Adrenal gland (tissue), 9 donors: ENCODE measurements at regions not wholly inside any gene's neighbourhood (a gene's known extent, or its start where the extent isn't known, plus 50 kb on each side); places are given as distances from the start of the nearest gene placed in this dataset.
A peak's percentile ranks its signal among the peaks of the same experiment; 100 is the strongest.

Experiments
- DNase-seq, 7 donors: peaks; one replicate each; pipeline ENCODE4 v3.0.0-alpha.2; 2019 to 2020
- H3K27ac ChIP-seq, 5 donors: fragments of 200-600 bp; sonication (generic) in 4 of 5; 1 replicate in 3 of 5; 2 replicates in 2 of 5; pipeline versions ENCODE4 v1.5.1 to v1.8.0; 2016 to 2020; ENCODE audit warnings: mild to moderate bottlenecking in 1 of 5
- H3K27me3 ChIP-seq: fragments of 200-600 bp; 2 replicates; pipeline ENCODE4 v1.8.0; 2021
- H3K36me3 ChIP-seq, 2 donors: fragments of 200-600 bp; replicated peaks in 1 of 2; 1 replicate in 1 of 2; 2 replicates in 1 of 2; pipeline versions ENCODE4 v1.5.1 to v1.8.0; 2018 to 2022
- H3K4me1 ChIP-seq, 2 donors: fragments of 200-600 bp; replicated peaks in 1 of 2; 1 replicate in 1 of 2; 2 replicates in 1 of 2; pipeline versions ENCODE4 v1.5.1 to v1.8.0; 2018 to 2021
- H3K4me3 ChIP-seq, 4 donors: fragments of 200-600 bp; sonication (generic) in 3 of 4; one replicate each; pipeline ENCODE4 v1.5.1; 2016 to 2018
- H3K9me3 ChIP-seq, 3 donors: fragments of 200-600 bp; sonication (generic) in 1 of 3; replicated peaks in 1 of 3; 1 replicate in 2 of 3; 2 replicates in 1 of 3; pipeline versions ENCODE4 v1.5.1 to v1.8.0; 2016 to 2021
- POLR2A ChIP-seq, 2 donors: fragments of 450-650 bp; IDR thresholded peaks; one replicate each; pipeline ENCODE4 v1.6.1; 2017; ENCODE audit warnings: antibody characterized with exemption in 2 of 2, mild to moderate bottlenecking in 2 of 2, moderate library complexity in 1 of 2
- WGBS, 4 donors: extraction: QIAGEN DNeasy Blood & Tissue Kit in 2 of 4; methylation state at CpG; one replicate each; pipeline versions ENCODE4 v1.1.5 to v1.1.7; 2013 to 2017; 5-methylcytosine and 5-hydroxymethylcytosine counted together
- intact Hi-C, 2 donors: fragments of 100-400 bp; cut with DNase I; formaldehyde crosslinking; loops; one replicate each; pipeline versions ENCODE4 v1.14.1 to v1.15.0; 2022 to 2023
- TF ChIP-seq, protein P1 (sequence below), 6 experiments: fragments of 450-650 bp in 4 of 6; fragments of 200-600 bp in 2 of 6; sonication (generic) in 1 of 6; IDR thresholded peaks; 1 replicate in 5 of 6; 2 replicates in 1 of 6; pipeline versions ENCODE4 v1.5.1 to v1.8.0; 2016 to 2021; ENCODE audit warnings: antibody characterized with exemption in 6 of 6, mild to moderate bottlenecking in 2 of 6, moderate library complexity in 1 of 6
- donor health status: healthy with polysubstance abuse.
- donor health status: Bipolar disorder and iron deficiency.
- donor health status: DM: yes; HTN: yes; CAD: no.
- donor health status: DM: no; HTN: no; CAD: no.
- donor health status: DM: no; HTN: no; CAD: no.

DNA sequence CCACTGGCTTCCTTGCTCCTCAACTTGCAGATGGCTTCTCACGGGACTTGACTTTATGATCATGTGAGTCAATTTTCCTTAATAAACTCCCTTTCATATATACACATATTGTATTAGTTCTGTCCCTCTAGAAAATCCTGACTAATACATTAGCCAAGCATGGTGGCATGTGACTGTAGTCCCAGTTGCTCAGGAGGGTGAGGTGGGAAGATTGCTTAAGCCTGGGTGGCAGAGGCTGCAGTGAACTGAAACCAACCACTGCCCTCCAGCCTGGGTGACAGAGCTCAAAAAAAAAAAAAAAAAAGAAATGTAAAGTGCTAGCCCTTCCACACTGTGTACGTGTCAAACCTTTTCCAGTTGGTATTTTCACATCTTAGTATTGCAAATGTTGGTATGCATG lies 857.0 kb downstream of the LTN1 start:
- Histone ChIP-seq H3K27ac (no peak overlapping the region), H3K9me3 (no peaks in the 10 kb centered on the region), H3K4me1 (no peaks in the 10 kb centered on the region), H3K27me3 (no peaks in the 10 kb centered on the region), H3K36me3 (no peaks in the 10 kb centered on the region), H3K4me3 (no peak overlapping the region)
- 59 to 91% (median 66%) methylated on average over 2 of the region's 2 CpGs for WGBS, 4 donors
- peak in 1 of 7 donors; percentile 7 for DNase-seq
- intact Hi-C loops, result no loop called here
- TF ChIP-seq POLR2A (IDR thresholded peaks at IDR 0.05), result no peak
- TF ChIP-seq, protein P1, sequence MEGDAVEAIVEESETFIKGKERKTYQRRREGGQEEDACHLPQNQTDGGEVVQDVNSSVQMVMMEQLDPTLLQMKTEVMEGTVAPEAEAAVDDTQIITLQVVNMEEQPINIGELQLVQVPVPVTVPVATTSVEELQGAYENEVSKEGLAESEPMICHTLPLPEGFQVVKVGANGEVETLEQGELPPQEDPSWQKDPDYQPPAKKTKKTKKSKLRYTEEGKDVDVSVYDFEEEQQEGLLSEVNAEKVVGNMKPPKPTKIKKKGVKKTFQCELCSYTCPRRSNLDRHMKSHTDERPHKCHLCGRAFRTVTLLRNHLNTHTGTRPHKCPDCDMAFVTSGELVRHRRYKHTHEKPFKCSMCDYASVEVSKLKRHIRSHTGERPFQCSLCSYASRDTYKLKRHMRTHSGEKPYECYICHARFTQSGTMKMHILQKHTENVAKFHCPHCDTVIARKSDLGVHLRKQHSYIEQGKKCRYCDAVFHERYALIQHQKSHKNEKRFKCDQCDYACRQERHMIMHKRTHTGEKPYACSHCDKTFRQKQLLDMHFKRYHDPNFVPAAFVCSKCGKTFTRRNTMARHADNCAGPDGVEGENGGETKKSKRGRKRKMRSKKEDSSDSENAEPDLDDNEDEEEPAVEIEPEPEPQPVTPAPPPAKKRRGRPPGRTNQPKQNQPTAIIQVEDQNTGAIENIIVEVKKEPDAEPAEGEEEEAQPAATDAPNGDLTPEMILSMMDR (IDR thresholded peaks at IDR 0.05), result no peak

DNA sequence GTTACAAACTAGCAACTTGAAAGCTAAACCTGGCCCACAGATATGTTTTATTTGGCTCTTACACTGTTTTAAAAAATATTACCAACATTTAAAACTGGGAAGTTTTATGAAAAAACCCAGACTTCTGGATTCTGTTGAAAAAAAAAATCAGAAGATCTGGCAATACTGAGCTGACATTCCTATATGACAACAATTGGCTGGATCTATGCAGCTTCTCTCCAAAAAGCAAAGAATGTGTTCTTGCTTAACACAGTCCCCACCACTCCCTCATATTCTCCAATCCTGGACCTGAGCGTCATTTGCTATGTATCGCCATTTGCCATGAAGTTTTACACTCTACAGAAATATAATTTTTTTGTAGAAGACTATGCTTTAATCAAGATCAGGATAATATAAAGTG lies 859.6 kb downstream of the LTN1 start:
- Histone ChIP-seq H3K4me3 (no peak overlapping the region), H3K4me1 (no peaks in the 10 kb centered on the region), H3K36me3 (no peaks in the 10 kb centered on the region), H3K9me3 (no peaks in the 10 kb centered on the region), H3K27ac (no peak overlapping the region), H3K27me3 (no peaks in the 10 kb centered on the region)
- intact Hi-C loops, result no loop called here
- no peak for TF ChIP-seq POLR2A (IDR thresholded peaks at IDR 0.05)
- TF ChIP-seq, protein P1 (IDR thresholded peaks at IDR 0.05), result no peak
- DNase-seq, result no peak
- 85 to 93% (median 91%) methylated on average over 2 of the region's 2 CpGs for WGBS, 4 donors

DNA sequence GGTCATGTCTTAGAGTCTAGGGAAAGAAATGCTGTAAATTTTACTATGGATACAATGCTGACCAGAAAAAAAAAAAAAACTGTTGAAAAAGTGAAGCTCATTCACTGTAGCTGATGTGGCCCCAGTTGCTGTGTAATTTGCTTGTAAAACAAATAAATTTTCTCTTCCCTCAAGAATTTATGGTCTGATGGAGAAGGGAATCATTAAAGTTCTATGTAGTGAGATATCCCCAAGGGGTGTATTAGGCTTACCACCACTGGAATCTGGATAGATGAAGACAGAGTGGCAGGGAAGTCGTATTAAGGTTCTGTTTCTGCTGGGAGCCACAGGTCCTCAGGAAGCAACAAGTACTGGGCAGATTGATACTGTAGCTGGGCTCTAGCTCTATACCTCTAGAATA lies 860.0 kb downstream of the LTN1 start:
- no peak overlapping the region for H3K4me3 ChIP-seq
- 63 to 84% (median 69%) methylated on average over 1 of the region's 1 CpG for WGBS, 4 donors
- no peak overlapping the region for H3K27ac ChIP-seq
- H3K9me3 ChIP-seq, result no peaks in the 10 kb centered on the region
- DNase-seq, result no peak
- TF ChIP-seq POLR2A (IDR thresholded peaks at IDR 0.05), result no peak
- TF ChIP-seq, protein P1 (IDR thresholded peaks at IDR 0.05), result no peak
- no peaks in the 10 kb centered on the region for H3K36me3 ChIP-seq
- H3K27me3 ChIP-seq, result no peaks in the 10 kb centered on the region
- H3K4me1 ChIP-seq, result no peaks in the 10 kb centered on the region
- intact Hi-C loops, result no loop called here

DNA sequence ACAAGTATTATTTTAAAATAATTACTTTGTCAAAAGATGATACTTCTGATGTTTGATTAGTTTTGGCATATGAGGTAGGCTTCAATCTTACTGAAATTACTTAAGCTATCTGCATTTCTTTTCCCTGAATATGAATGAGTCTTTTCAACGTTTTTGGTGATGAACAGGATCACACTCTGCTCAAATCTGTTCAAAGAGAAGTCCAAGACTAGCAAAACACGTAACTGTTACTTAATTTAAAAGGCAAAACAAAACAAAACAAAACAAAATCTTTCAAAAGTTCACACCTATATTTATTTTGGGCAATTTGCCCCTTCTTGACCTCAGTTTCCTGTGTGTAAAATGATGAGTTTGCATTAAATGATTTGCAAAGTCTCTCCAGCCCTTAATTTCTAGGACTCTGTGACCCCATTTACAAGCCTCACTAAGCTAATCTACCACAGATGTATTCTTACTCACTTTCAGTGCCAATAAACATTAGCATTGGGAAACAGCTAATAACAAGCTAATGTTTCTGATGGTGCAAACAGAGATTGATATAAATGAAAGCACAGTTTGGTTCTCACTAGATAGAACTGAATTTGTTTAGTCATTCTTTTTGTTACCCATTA lies 865.4 kb downstream of the LTN1 start:
- no peak for TF ChIP-seq POLR2A (IDR thresholded peaks at IDR 0.05)
- TF ChIP-seq, protein P1 (IDR thresholded peaks at IDR 0.05), result no peak
- H3K27ac ChIP-seq, result no peak overlapping the region
- WGBS, 4 donors, result 30 to 42% (median 35%) methylated on average over 2 of the region's 2 CpGs
- no peak overlapping the region for H3K4me3 ChIP-seq
- H3K36me3 ChIP-seq, result no peaks in the 10 kb centered on the region
- H3K4me1 ChIP-seq, result no peaks in the 10 kb centered on the region
- DNase-seq, result no peak
- H3K27me3 ChIP-seq, result no peaks in the 10 kb centered on the region
- H3K9me3 ChIP-seq, result no peaks in the 10 kb centered on the region
- intact Hi-C loops, result no loop called here
